GM21447 (cell line): ENCODE measurements at regions not wholly inside any gene's neighbourhood (a gene's known extent, or its start where the extent isn't known, plus 50 kb on each side); places are given as distances from the start of the nearest gene placed in this dataset.
"Not testable (repeated sequence)": the region's sequence is repeated elsewhere in the genome, so short reads cannot be mapped to it uniquely, and the experiment has no call there.

ENCODE experiments used
- ATAC-seq: cut with Tn5 transposase; IDR thresholded peaks from one replicate; pipeline ENCODE4 v1.9.1; 2021; ENCODE audit not compliant: unreplicated experiment

DNA sequence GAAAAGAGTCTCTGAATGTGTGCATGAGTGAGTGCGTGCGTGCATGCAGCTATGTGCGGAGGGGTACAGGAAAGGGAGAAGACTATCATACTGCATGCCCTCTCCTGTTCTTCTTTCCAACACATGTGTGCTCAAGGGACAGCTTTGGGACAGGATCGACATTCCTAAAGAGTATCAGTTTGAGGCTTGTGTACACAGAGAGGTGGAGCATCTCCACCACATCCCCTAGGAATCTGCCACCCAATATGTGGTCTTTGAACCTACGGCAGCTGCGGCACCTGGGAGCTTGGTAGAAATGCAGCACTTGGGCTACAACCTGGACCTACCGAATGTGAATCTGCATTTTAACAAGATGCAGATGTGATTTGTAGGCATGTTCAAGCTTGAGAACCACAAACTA, 132.3 kb upstream of the GLRA1 start:
- ATAC-seq, result no peak

DNA sequence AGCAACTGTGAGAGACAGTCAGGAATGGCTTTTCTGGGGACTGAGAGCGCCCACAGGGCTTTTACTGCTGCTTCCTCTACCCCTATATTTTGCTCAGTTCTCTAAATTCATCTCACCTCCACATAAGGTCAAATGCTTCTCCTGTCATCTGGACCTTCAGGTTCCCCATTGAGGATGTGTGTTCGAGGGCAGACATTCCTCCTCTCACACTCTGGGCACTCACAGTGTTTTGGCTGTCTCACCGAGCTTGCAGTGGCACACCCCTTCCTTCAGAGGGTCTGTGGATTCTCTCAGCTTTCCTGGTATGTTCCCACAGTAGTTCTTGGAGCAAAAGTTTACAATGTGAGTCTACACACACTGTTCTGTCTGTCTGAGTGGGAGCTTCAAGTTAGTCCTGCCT, 127.8 kb upstream of the GLRA1 start:
- ATAC-seq, result no peak

DNA sequence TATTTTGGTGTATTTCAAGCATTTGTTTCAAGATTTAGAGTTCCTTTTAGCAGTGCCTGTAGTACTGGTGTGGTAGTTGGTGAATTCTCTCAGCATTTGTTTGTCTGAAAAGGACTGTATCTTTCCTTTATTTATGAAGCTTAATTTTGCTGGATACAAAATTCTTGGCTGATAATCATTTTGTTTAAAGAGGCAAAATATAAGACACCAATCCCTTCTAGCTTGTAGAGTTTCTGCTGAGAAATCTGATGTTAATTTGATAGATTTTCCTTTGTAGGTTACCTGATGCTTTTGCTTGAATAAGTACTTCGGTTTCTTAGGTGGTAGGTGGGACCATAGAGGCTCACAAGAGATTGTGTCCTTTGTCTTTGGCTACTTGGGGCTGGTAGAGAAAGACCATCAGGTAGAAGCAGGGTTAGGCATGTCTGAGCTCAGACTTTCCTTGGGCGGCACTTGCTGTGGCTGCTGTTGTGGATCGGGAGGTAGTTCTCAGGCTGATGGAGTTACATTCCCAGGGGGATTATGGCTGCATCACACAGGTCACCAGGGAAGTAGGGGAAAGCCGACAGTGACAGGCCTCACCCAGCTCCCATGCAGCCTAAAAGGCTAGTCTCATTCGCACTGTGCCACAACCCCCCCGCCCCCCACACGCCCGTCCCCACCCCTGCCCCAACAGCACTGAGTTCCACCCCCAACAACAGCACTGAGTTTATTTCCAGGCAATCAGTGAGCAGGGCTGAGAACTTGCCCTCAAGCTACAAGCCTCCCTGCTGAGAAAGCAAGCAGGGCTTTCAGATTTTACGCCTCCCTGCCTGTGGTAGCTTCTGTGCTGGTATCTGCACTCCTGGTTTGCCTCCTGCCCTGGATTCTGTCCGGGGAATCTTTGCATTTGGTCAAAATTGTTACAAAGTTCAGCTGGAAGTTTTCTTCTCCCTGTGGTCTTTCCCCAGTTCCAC, 127.1 kb upstream of the GLRA1 start:
- ATAC-seq, result no peak

DNA sequence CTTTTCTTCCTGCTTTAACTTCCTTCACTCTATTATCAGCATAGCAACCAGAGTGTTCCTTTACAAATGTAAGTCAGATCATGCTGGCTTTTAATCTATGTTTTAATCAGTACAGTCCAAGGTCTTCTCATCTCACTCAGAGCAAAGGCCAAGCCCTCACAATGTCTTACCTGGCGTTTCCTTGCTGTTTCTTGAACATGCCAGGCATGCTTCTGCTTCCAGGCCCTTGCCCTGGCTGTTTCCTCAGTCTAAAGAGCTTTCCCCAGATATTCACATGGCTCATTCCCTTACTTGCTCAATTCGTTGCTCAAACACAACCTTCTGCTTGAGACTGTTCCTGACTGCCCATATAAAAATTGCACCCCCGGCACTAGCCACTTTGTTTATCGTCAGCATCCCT, 121.7 kb upstream of the GLRA1 start:
- ATAC-seq, result no peak

DNA sequence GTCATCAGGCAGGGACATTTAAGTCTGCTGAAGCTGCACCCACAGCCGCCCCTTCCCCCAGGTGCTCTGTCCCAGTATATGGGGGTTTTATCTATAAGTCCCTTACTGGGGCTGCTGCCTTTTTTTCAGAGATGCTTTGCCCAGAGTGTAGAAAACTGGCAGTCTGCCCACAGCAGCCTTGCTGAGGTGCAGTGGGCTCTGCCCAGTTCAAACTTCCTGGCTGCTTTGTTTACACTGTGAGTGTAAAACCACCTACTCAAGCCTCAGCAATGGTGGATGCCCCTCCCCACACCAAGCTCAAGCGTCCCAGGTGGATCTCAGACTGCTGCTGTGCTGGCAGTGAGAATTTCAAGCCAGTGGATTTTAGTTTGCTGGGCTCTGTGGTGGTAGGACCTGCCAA, 114.2 kb upstream of the GLRA1 start:
- ATAC-seq, result not testable (repeated sequence)

DNA sequence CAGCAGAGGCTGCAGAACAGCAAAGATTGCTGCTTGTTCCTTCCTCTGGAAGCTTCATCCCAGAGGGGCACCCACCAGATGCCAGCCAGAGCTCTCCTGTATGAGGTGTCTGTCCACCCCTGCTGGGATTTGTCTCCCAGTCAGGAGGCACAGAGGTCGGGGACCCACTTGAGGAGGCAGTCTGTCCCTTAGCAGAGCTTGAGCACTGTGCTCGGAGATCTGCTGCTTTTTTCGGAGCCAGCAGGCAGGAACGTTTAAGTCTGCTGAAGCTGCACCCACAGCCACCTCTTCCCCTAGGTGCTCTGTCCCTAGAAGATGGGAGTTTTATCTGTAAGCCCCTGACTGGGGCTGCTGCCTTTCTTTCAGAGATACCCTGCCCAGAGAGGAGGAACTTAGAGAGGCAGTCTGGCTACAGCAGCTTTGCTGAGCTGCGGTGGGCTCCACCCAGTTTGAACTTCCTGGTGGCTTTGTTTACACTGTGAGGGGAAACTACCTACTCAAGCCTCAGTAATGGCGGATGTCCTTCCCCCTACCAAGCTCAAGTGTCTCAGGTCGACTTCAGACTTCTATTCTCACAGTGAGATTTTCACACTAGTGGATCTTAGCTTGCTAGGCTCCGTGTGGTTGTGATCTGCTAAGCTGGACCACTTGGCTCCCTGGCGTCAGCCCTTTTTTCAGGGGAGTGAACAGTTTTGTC, 101.8 kb upstream of the GLRA1 start:
- ATAC-seq, result not testable (repeated sequence)

DNA sequence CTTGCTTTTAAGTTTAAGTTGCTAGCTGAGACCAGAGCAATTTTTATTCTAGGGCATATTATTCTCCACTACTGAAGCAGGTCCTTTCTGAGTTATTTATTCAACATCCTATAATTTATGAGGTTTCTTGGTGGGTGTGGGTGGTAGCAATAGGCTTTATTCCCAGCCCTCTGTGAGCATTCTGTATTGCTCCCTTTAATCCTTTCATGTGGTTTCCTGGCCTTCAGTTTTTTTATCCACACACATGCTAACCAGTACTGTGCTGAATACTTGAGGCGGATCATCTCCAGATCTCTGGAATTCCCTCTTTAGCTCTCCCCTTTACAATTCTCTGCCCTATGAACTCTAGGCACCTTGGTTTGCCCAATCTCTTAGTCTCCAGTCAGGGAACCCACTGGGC, 91.8 kb upstream of the GLRA1 start:
- no peak for ATAC-seq

DNA sequence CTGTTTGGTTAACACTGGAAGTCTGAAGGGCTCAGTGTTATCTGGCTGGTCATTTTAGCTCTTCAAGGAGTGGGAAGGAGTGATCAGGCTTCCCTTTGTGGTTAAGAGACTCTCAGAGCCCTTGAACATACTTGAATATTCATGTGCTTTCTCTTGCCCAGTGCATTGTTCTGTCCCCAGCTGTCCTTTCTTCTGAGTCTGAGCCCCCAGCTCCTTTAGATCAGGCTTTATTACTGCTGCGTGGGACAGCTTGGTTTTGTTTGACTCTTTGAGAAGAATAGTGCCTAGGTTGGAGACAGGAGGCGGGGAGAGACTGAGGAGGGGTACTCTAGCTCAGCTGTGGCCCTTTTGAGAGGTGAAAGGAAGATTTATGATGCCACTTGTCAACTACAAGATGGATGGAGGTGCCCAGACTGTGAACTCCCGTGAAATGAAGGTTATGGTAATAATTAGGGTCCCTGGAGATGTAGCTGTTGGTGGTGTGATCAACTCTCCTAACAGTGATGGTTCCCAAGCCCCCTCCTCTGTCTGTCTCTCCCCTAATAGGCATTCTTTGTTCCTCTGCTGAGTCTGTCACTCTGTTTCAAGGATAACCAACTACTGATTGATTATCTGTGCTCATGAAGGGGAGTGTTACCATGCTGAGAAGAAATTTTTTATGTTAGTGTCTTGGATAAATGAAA, 83.1 kb upstream of the GLRA1 start:
- no peak for ATAC-seq

DNA sequence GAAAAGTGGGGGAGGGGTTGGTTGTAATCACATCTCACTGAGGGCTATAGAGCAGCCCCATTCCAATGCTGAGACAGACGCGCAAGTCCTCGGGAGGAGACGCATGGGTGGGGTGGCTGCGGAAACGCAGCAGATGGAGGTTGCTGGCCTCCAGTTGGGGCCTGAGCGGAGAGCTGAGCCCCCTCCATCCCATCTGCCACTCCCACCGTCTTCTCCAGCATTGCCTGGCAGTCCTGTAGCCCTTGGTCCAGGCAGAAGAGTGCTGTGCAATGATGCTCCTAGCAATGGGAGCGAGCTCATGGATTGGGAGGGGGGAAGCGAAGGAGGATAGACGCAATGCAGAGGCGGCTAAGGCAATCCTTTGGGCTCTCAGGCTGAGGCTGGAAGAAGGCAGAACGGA, 79.4 kb upstream of the GLRA1 start:
- no peak for ATAC-seq
